Lung (tissue), 11 donors: ENCODE measurements at regions not wholly inside any gene's neighbourhood (a gene's known extent, or its start where the extent isn't known, plus 50 kb on each side); places are given as distances from the start of the nearest gene placed in this dataset.
A peak's percentile ranks its signal among the peaks of the same experiment; 100 is the strongest.

Source experiments
- ATAC-seq: fragments of 200-7000 bp; cut with Tn5 transposase; one replicate; pipeline ENCODE4 v1.9.1; 2020; ENCODE audit warnings: moderate number of reproducible peaks; ENCODE audit not compliant: insufficient read depth, low FRiP score
- DNase-seq, 3 donors: peaks; one replicate each; pipeline ENCODE4 v3.0.0-alpha.2; 2013 to 2017
- H3K27ac ChIP-seq, 2 donors: one replicate each; pipeline ENCODE4 v1.5.1; 2013; ENCODE audit warnings: mild to moderate bottlenecking in 2 of 2, moderate library complexity in 2 of 2, control low read depth in 1 of 2, inconsistent platforms in 1 of 2, low read depth in 1 of 2, low read length in 1 of 2
- H3K27me3 ChIP-seq, 3 donors: one replicate each; pipeline ENCODE4 v1.5.1; 2013; ENCODE audit warnings: low read length in 2 of 3; ENCODE audit not compliant: control insufficient read depth in 3 of 3, insufficient read depth in 3 of 3
- H3K36me3 ChIP-seq, 4 donors: one replicate each; pipeline ENCODE4 v1.5.1; 2013; ENCODE audit warnings: low read length in 4 of 4, mild to moderate bottlenecking in 1 of 4, moderate library complexity in 1 of 4; ENCODE audit not compliant: control insufficient read depth in 4 of 4, insufficient read depth in 4 of 4
- H3K4me1 ChIP-seq, 5 donors: one replicate each; pipeline ENCODE4 v1.5.1; 2013; ENCODE audit warnings: low read length in 5 of 5, mild to moderate bottlenecking in 2 of 5, moderate library complexity in 1 of 5; ENCODE audit not compliant: control insufficient read depth in 5 of 5, insufficient read depth in 5 of 5
- H3K4me3 ChIP-seq: one replicate; pipeline ENCODE4 v1.5.1; 2013; ENCODE audit warnings: mild to moderate bottlenecking, control low read depth, moderate library complexity
- H3K9ac ChIP-seq, 2 donors: one replicate each; pipeline ENCODE4 v1.5.1; 2013; ENCODE audit warnings: low read length in 2 of 2, control low read depth in 1 of 2; ENCODE audit not compliant: insufficient read depth in 1 of 2
- H3K9me3 ChIP-seq, 4 donors: one replicate each; pipeline ENCODE4 v1.5.1; 2013; ENCODE audit warnings: low read length in 3 of 4, mild to moderate bottlenecking in 1 of 4, moderate library complexity in 1 of 4; ENCODE audit not compliant: control insufficient read depth in 4 of 4, insufficient read depth in 3 of 4
- CTCF ChIP-seq: IDR thresholded peaks from 2 replicates; pipeline ENCODE4 v1.5.1; 2012; ENCODE audit warnings: mild to moderate bottlenecking; ENCODE audit errors: control extremely low read depth, extremely low read depth
- WGBS, 2 donors: extraction: QIAGEN DNeasy Blood & Tissue Kit; methylation state at CpG; one replicate each; pipeline ENCODE4 v1.1.7; 2013; 5-methylcytosine and 5-hydroxymethylcytosine counted together
- donor health status: control.
- donor health status: control.
- donor health status: Bipolar disorder and iron deficiency.
- donor health status: healthy.
- donor health status: DM: yes; HTN: yes; CAD: no.

GRCh38 chr10:10804998-10805740 lies 212.5 kb upstream of the CELF2 start:
- Histone ChIP-seq H3K27ac (peak overlapping the region; percentile 5 to 12), H3K27me3 (no peaks in the 10 kb centered on the region), H3K36me3 (no peaks in the 10 kb centered on the region), H3K9ac (no peak overlapping the region), H3K9me3 (no peaks in the 10 kb centered on the region), H3K4me1 (peaks cover 0 to 42% (median 16%) of the 10 kb centered on the region in 5 donors), H3K4me3 (no peak overlapping the region)
- no peak for DNase-seq
- no peak for TF ChIP-seq CTCF
- ATAC-seq, result peak; percentile 36
- WGBS, 2 donors, result 45 to 76% methylated on average over 7 of the region's 7 CpGs

DNA sequence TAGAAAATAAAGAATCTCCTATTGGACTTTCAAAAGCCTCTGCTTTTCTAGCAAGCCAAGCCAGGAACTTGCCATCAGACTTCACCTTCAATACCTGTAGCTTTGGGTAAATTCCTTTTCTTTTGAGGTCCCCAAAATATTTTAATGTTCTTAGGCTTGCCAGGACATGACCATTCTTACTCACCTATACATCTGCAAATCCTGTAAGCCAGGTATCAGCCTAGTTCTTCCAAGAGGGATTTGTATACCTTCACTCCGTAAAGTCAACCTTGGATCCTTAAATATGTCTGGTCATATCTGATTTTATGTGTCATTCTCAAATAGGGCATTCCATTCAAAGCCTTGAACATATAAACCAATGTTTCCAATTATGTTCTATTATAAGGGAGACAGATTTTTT lies 210.6 kb upstream of the CELF2 start:
- no peak for TF ChIP-seq CTCF
- Histone ChIP-seq H3K36me3 (no peaks in the 10 kb centered on the region), H3K4me3 (no peak overlapping the region), H3K27ac (no peak overlapping the region), H3K27me3 (no peaks in the 10 kb centered on the region), H3K9me3 (peaks cover 0 to 2% (median 0%) of the 10 kb centered on the region in 4 donors), H3K4me1 (peaks cover 0 to 23% (median 16%) of the 10 kb centered on the region in 5 donors), H3K9ac (no peak overlapping the region)
- no peak for DNase-seq
- 91 to 95% methylated on average over 1 of the region's 1 CpG for WGBS, 2 donors
- no peak for ATAC-seq

- no peak for ATAC-seq
- Histone ChIP-seq H3K9ac (no peak overlapping the region), H3K36me3 (no peaks in the 10 kb centered on the region), H3K27me3 (no peaks in the 10 kb centered on the region), H3K9me3 (peaks cover 0 to 2% (median 0%) of the 10 kb centered on the region in 4 donors), H3K4me1 (peaks cover 0 to 23% (median 11%) of the 10 kb centered on the region in 5 donors), H3K27ac (no peak overlapping the region), H3K4me3 (no peak overlapping the region)
- no peak for DNase-seq
- WGBS, 2 donors, result 64 to 82% methylated on average over 1 of the region's 1 CpG
- no peak for TF ChIP-seq CTCF
Measured at GRCh38 chr10:10811562-10811961, 206.1 kb upstream of the CELF2 start.
